GM23338 (cell line): ENCODE measurements at regions not wholly inside any gene's neighbourhood (a gene's known extent, or its start where the extent isn't known, plus 50 kb on each side); places are given as distances from the start of the nearest gene placed in this dataset.

Source experiments
- ATAC-seq: fragments of 200-7000 bp; cut with Tn5 transposase; 3 replicates; pipeline ENCODE4 v1.9.1; 2020
- DNase-seq: peaks from one replicate; pipeline ENCODE4 v3.0.0-alpha.2; 2015; ENCODE audit warnings: low spot score
- H2AFZ ChIP-seq: fragments of 200-600 bp; sonication (generic); 2 replicates; pipeline ENCODE4 v1.8.0; 2016; ENCODE audit warnings: antibody characterized with exemption, mild to moderate bottlenecking, moderate library complexity
- H3F3A ChIP-seq: fragments of 200-600 bp; sonication (generic); replicated peaks from 2 replicates; pipeline ENCODE4 v1.8.0; 2017; ENCODE audit warnings: antibody characterized with exemption, mixed run types, low read depth
- H3K27ac ChIP-seq: fragments of 200-600 bp; sonication (generic); 2 replicates; pipeline ENCODE4 v1.6.1; 2016; ENCODE audit warnings: low read depth
- H3K27me3 ChIP-seq: fragments of 200-600 bp; sonication (generic); 2 replicates; pipeline ENCODE4 v1.8.0; 2016; ENCODE audit warnings: mild to moderate bottlenecking, mixed run types, moderate library complexity; ENCODE audit not compliant: insufficient read depth
- H3K36me3 ChIP-seq: fragments of 200-600 bp; sonication (generic); 2 replicates; pipeline ENCODE4 v1.8.0; 2016; ENCODE audit warnings: mild to moderate bottlenecking; ENCODE audit not compliant: insufficient read depth
- H3K4me1 ChIP-seq: fragments of 200-600 bp; sonication (generic); 2 replicates; pipeline ENCODE4 v1.8.0; 2016; ENCODE audit warnings: mild to moderate bottlenecking, moderate library complexity; ENCODE audit not compliant: insufficient read depth
- H3K4me2 ChIP-seq: fragments of 200-600 bp; sonication (generic); 2 replicates; pipeline ENCODE4 v1.7.1; 2017; ENCODE audit warnings: mixed run types
- H3K4me3 ChIP-seq: fragments of 200-600 bp; sonication (generic); 2 replicates; pipeline ENCODE4 v1.6.1; 2016; ENCODE audit warnings: mixed run types
- H3K79me2 ChIP-seq: fragments of 200-600 bp; sonication (generic); replicated peaks from 2 replicates; pipeline ENCODE4 v1.8.0; 2017; ENCODE audit warnings: mild to moderate bottlenecking; ENCODE audit not compliant: insufficient read depth
- H3K9me2 ChIP-seq: fragments of 200-600 bp; sonication (generic); 2 replicates; pipeline ENCODE4 v1.8.0; 2017; ENCODE audit not compliant: insufficient read depth
- H4K20me1 ChIP-seq: fragments of 200-600 bp; sonication (generic); replicated peaks from 2 replicates; pipeline ENCODE4 v1.8.0; 2017; ENCODE audit warnings: mild to moderate bottlenecking; ENCODE audit not compliant: insufficient read depth
- H3K27ac Mint-ChIP-seq: 2 replicates; pipeline ENCODE4 v1.8.0; 2020; ENCODE audit warnings: inconsistent platforms, mild to moderate bottlenecking, moderate library complexity, mixed read lengths
- H3K27me3 Mint-ChIP-seq: 3 replicates; pipeline ENCODE4 v1.8.0; 2022; ENCODE audit warnings: low read depth, mild to moderate bottlenecking, moderate library complexity, mixed read lengths, inconsistent platforms; ENCODE audit not compliant: insufficient read depth, poor library complexity
- H3K36me3 Mint-ChIP-seq: 3 replicates; pipeline ENCODE4 v1.8.0; 2021; ENCODE audit warnings: low read depth, mild to moderate bottlenecking, inconsistent platforms, moderate library complexity, mixed read lengths
- H3K4me1 Mint-ChIP-seq: 3 replicates; pipeline ENCODE4 v1.8.0; 2020; ENCODE audit warnings: mild to moderate bottlenecking, inconsistent platforms, mixed read lengths
- H3K4me3 Mint-ChIP-seq: 3 replicates; pipeline ENCODE4 v1.8.0; 2021; ENCODE audit warnings: moderate library complexity, mild to moderate bottlenecking, inconsistent platforms, mixed read lengths
- H3K9me3 Mint-ChIP-seq: 3 replicates; pipeline ENCODE4 v1.8.0; 2020; ENCODE audit warnings: moderate library complexity, mild to moderate bottlenecking, inconsistent platforms, mixed read lengths
- CREB1 ChIP-seq: fragments of 250-450 bp; sonication (Bioruptor Pico); IDR thresholded peaks from 2 replicates; pipeline ENCODE4 v1.5.0; 2020; ENCODE audit warnings: low read depth, mild to moderate bottlenecking, moderate library complexity
- CTCF ChIP-seq, 2 experiments: fragments of 200-600 bp in 1 of 2; sonication (generic) in 1 of 2; conservative IDR thresholded peaks; 2 replicates each; pipeline versions ENCODE4 v1.5.1 to v1.6.1; 2016 to 2017; ENCODE audit warnings: antibody characterized with exemption in 2 of 2, low read depth in 2 of 2, mild to moderate bottlenecking in 2 of 2, moderate library complexity in 1 of 2
- ETS1 ChIP-seq: IDR thresholded peaks from 2 replicates; pipeline ENCODE4 v1.6.1; 2016; ENCODE audit warnings: antibody characterized with exemption
- EZH2 ChIP-seq: fragments of 200-600 bp; sonication (generic); IDR thresholded peaks from one replicate; pipeline ENCODE4 v1.8.0; 2017; ENCODE audit warnings: antibody characterized with exemption, mild to moderate bottlenecking, low read depth; ENCODE audit not compliant: unreplicated experiment
- EZH2phosphoT487 ChIP-seq: fragments of 200-600 bp; sonication (generic); IDR thresholded peaks from one replicate; pipeline ENCODE4 v1.8.1; 2018; ENCODE audit warnings: antibody characterized with exemption; ENCODE audit not compliant: unreplicated experiment
- JUNB ChIP-seq: IDR thresholded peaks from one replicate; pipeline ENCODE4 v1.6.1; 2016; ENCODE audit warnings: antibody characterized with exemption; ENCODE audit not compliant: unreplicated experiment
- NANOG ChIP-seq: IDR thresholded peaks from 2 replicates; pipeline ENCODE4 v1.6.1; 2016; ENCODE audit warnings: antibody characterized with exemption, borderline replicate concordance
- POLR2AphosphoS5 ChIP-seq: IDR thresholded peaks from 2 replicates; pipeline ENCODE4 v1.6.1; 2016; ENCODE audit warnings: antibody characterized with exemption, low read depth
- REST ChIP-seq: IDR thresholded peaks from one replicate; pipeline ENCODE4 v1.6.1; 2018; ENCODE audit warnings: antibody characterized with exemption; ENCODE audit not compliant: unreplicated experiment
- STAT1 ChIP-seq: IDR thresholded peaks from one replicate; pipeline ENCODE4 v1.6.1; 2016; ENCODE audit warnings: antibody characterized with exemption; ENCODE audit not compliant: unreplicated experiment
- ZNF114 ChIP-seq: fragments of 250-450 bp; sonication (Bioruptor Pico); IDR thresholded peaks from 2 replicates; pipeline ENCODE4 v1.5.0; 2020; ENCODE audit warnings: mild to moderate bottlenecking, moderate library complexity
- ZNF331 ChIP-seq: fragments of 250-450 bp; sonication (Bioruptor Pico); IDR thresholded peaks from 2 replicates; pipeline ENCODE4 v1.5.0; 2020; ENCODE audit warnings: low read depth, mild to moderate bottlenecking, moderate library complexity

GRCh38 chr11:91258876-91259275, 965.7 kb upstream of the FAT3 start:
- H3K79me2 ChIP-seq, result no peaks in the 10 kb centered on the region
- no peak for TF ChIP-seq EZH2
- no peak for TF ChIP-seq ZNF114 (CRISPR knock-in tag)
- TF ChIP-seq REST, result no peak
- Mint-ChIP-seq H3K27me3 (no peaks in the 10 kb centered on the region), H3K4me1 (no peaks in the 10 kb centered on the region), H3K4me3 (no peak overlapping the region), H3K9me3 (peaks cover 3% of the 10 kb centered on the region; the same call in 2 of the 3 replicates), H3K36me3 (no peaks in the 10 kb centered on the region), H3K27ac (no peak overlapping the region)
- no peaks in the 10 kb centered on the region for H3K9me2 ChIP-seq
- H3K36me3 ChIP-seq, result no peaks in the 10 kb centered on the region
- no peak overlapping the region for H3K4me3 ChIP-seq
- no peaks in the 10 kb centered on the region for H4K20me1 ChIP-seq
- H2AFZ ChIP-seq, result no peak overlapping the region
- ATAC-seq, result no peak
- H3K27ac ChIP-seq, result no peak overlapping the region
- H3K4me1 ChIP-seq, result no peaks in the 10 kb centered on the region
- H3K4me2 ChIP-seq, result no peak overlapping the region
- no peak for DNase-seq
- no peaks in the 10 kb centered on the region for H3K27me3 ChIP-seq
- H3F3A ChIP-seq, result no peaks in the 10 kb centered on the region

- ATAC-seq (no peak), DNase-seq (no peak)
- H3K4me3 Mint-ChIP-seq, result no peak overlapping the region
- no peaks in the 10 kb centered on the region for H3K27me3 Mint-ChIP-seq
- no peak overlapping the region for H3K27ac Mint-ChIP-seq
- Histone ChIP-seq H3K79me2 (no peaks in the 10 kb centered on the region), H3K9me2 (no peaks in the 10 kb centered on the region), H2AFZ (no peak overlapping the region), H3K27ac (no peak overlapping the region), H3K4me2 (no peak overlapping the region), H3K27me3 (no peaks in the 10 kb centered on the region), H3K4me1 (no peaks in the 10 kb centered on the region), H3K36me3 (no peaks in the 10 kb centered on the region), H3F3A (no peaks in the 10 kb centered on the region), H4K20me1 (no peaks in the 10 kb centered on the region), H3K4me3 (no peak overlapping the region)
- H3K4me1 Mint-ChIP-seq, result no peaks in the 10 kb centered on the region
- H3K36me3 Mint-ChIP-seq, result no peaks in the 10 kb centered on the region
- peaks cover 3% of the 10 kb centered on the region; the same call in 2 of the 3 replicates for H3K9me3 Mint-ChIP-seq
- TF ChIP-seq NANOG (no peak), EZH2phosphoT487 (no peak), CTCF (conservative IDR thresholded peaks at IDR 0.05; ENCODE audit: low read depth in 2 of 2) (no peak), STAT1 (no peak), POLR2AphosphoS5 (no peak), ETS1 (no peak), EZH2 (no peak), ZNF331 (CRISPR knock-in tag) (no peak), REST (no peak), CREB1 (no peak), JUNB (no peak), ZNF114 (CRISPR knock-in tag) (no peak)
Measured at GRCh38 chr11:91257667-91258066, 967.0 kb upstream of the FAT3 start.
